Stimulated activated CD8-positive, alpha-beta memory T cell treated with anti-CD3 and anti-CD28 coated beads, Interleukin-15, amount 100 ng/mL, for 48 hours (primary cell): ENCODE measurements at regions not wholly inside any gene's neighbourhood (a gene's known extent, or its start where the extent isn't known, plus 50 kb on each side); places are given as distances from the start of the nearest gene placed in this dataset.

Source experiments
- DNase-seq, 2 donors: peaks; one replicate each; pipeline ENCODE4 v3.0.0-alpha.2; 2020; ENCODE audit warnings: low read depth in 2 of 2

GRCh38 chr7:22587322-22587721 is 87.3 kb upstream of the STEAP1B start:
- no peak for DNase-seq

GRCh38 chr7:22586786-22587140 is 86.8 kb upstream of the STEAP1B start:
- no peak for DNase-seq

GRCh38 chr7:22586101-22586785 is 86.3 kb upstream of the STEAP1B start:
- no peak for DNase-seq

GRCh38 chr7:22584179-22584578 is 84.2 kb upstream of the STEAP1B start:
- no peak for DNase-seq

GRCh38 chr7:22582863-22583622 is 83.1 kb upstream of the STEAP1B start:
- no peak for DNase-seq

- DNase-seq = no peak
Observed at GRCh38 chr7:22581099-22581498, 81.1 kb upstream of the STEAP1B start.

- DNase-seq = no peak
Observed at GRCh38 chr7:22579961-22580360, 80.0 kb upstream of the STEAP1B start.

- DNase-seq = no peak
Observed at GRCh38 chr7:22578007-22578733, 78.2 kb upstream of the STEAP1B start.

GRCh38 chr7:22577470-22578001 is 77.5 kb upstream of the STEAP1B start:
- no peak for DNase-seq

GRCh38 chr7:22576612-22577469 is 76.9 kb upstream of the STEAP1B start:
- no peak for DNase-seq

GRCh38 chr7:22574754-22575520 is 74.9 kb upstream of the STEAP1B start:
- DNase-seq = no peak

- no peak for DNase-seq
Observed at GRCh38 chr7:22572937-22573336, 72.9 kb upstream of the STEAP1B start.

GRCh38 chr7:22572292-22572691 is 72.3 kb upstream of the STEAP1B start:
- no peak for DNase-seq

GRCh38 chr7:22571766-22572165 is 71.8 kb upstream of the STEAP1B start:
- no peak for DNase-seq

GRCh38 chr7:22569586-22570321 is 69.8 kb upstream of the STEAP1B start:
- no peak for DNase-seq

- no peak for DNase-seq
Observed at GRCh38 chr7:22566592-22566991, 66.6 kb upstream of the STEAP1B start.

- DNase-seq = no peak
Observed at GRCh38 chr7:22566176-22566575, 66.2 kb upstream of the STEAP1B start.

GRCh38 chr7:22565315-22565811 is 65.4 kb upstream of the STEAP1B start:
- DNase-seq = no peak

GRCh38 chr7:22564511-22565045 is 64.6 kb upstream of the STEAP1B start:
- DNase-seq = no peak
